NCI-H146 treated with DMSO at 0.1 percent for 48 hours (cell line): ENCODE measurements at regions not wholly inside any gene's neighbourhood (a gene's known extent, or its start where the extent isn't known, plus 50 kb on each side); places are given as distances from the start of the nearest gene placed in this dataset.

Source experiments
- DNase-seq: peaks from one replicate; lab custom pipeline; 2025; ENCODE audit not compliant: unreplicated experiment; lab: John Stamatoyannopoulos, UW

DNA sequence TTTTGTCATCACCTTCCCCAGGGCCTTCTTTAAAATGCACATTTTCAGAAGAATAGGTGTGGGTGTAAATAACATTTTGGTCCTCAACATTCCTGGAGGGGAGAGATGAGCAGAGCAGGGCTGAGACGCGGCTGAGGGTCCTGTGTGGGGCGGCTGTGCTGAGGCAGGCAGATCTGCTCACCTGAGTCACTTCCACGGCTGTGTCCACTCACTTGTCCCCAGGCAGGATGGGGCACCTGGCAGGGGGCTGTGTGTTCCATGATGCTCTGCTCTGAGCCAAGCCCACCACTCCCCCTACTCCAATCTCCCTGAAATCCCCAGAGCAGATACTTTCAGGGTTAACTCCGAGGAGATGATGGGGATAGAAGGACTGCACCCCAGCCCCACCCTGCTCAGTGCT lies 93.8 kb downstream of the GLRX3 start:
- no peak for DNase-seq

DNA sequence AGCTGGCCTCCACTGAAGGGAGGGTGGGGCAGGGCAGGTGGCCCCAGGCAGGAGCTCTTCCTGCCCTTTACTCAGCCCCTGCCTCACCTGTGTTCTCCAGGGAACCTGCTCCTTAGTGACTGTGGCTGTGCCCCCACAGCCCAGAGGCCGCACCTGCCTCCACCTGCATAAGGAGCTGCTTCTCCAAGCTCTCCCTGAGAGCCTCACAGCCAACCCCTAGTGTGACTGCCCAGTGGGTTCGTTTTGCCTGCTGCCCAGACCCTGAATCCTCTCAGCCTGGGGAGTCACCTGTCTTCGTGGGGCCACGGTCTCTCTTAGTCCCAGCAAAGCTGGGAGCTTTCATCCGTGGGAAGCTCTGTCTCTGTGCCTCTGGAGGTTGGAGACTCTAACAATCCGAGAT lies 94.4 kb downstream of the GLRX3 start:
- DNase-seq = no peak

DNA sequence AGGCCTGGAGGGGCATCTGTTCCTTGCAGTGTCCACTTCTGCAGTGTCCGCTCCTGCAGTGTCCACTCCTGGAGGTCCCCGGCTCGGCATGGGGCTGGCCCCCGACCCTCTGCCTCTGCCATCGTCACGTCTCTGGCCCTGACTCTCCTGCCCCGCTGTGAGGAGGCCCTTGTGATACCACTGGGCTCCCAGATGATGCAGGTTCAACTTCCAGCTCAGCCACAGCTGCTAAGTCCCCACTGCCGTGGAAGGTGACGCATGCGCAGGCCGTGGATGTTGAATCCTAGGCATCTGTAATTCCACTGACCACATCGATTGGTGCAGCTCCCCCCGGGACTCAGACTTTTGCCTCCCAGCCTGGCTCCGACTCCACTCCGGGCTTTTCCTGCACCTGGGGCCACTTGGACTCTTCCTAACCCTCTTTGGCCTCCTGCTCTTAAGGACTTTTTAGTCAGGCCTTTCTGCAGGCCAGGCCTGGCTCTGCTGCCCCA lies 95.1 kb downstream of the GLRX3 start:
- DNase-seq = no peak

DNA sequence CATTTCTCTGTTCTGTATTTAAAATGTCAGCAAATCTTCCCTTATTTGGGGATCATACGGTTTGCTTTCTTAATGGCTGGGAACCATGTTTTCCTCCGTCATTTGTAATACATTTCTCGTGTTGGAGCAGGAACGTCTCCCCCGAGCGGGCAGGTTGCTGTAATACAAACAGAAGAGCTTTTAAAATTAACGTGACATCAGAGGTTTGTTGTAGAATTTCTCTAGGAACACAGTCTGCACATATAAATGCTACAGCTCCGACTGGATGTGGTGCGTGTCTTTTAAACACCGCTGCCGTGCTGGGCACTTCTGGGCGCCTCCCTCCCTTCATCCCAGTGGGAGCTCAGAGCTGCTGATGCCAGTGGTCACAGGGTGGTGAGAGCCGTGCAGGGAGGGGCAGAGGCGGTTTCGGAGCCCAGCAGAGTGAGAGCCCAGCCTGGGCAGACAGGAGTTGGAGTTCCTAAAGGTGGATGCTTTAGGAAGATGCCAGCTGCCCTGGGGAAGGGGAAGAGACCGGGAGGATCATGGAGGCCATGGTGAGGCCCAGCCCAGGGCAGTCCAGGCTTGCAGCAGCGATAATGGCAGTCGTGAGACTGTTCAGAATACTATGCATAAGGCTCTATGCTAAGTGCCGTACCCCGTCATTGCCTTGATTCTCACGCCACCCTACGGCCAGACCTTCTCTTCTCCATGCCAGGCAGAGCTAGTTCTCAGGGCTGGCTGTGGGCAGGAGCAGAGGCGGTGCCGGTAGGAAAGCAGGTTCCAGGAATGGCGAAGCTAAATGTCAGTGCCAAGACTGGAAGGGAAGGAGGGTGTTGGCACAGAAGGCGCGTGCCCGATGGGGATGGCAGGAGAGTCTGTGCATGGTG lies 96.2 kb downstream of the GLRX3 start:
- DNase-seq = no peak

DNA sequence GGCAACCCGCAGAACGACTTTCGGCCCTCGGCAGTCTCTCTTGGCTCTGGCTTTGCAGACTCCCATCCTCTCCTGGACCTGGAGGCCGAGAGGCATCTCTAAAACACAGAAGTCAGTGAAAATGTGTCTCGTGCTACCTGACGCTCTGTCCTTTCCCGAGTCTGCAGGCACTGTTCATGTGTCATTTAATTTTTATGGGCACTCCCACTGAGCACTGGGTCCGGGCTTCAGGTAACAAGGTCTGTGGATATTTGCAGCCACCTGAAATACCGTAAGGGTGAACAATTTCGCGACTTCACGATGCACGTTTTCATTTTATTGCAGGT lies 96.8 kb downstream of the GLRX3 start:
- DNase-seq = no peak

DNA sequence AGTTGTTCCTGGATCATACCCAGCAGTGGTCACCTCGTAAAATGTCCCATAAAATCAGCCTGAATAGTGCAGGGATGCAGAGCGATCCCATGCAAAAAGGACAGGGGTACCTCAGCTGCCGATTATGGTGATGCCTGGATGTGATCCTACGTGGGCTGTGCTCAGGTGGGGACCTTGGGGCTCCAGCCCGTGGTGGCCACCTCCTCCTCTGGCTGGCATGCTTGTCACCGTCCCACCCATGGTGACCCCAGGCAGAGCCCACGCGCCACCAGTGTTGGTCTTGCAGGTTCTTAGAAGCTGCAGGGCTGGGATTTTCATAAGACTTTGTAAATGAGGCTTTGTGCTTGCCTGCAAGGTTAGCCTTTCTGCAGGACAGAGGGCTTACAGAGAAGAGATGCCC lies 97.2 kb downstream of the GLRX3 start:
- DNase-seq = no peak

DNA sequence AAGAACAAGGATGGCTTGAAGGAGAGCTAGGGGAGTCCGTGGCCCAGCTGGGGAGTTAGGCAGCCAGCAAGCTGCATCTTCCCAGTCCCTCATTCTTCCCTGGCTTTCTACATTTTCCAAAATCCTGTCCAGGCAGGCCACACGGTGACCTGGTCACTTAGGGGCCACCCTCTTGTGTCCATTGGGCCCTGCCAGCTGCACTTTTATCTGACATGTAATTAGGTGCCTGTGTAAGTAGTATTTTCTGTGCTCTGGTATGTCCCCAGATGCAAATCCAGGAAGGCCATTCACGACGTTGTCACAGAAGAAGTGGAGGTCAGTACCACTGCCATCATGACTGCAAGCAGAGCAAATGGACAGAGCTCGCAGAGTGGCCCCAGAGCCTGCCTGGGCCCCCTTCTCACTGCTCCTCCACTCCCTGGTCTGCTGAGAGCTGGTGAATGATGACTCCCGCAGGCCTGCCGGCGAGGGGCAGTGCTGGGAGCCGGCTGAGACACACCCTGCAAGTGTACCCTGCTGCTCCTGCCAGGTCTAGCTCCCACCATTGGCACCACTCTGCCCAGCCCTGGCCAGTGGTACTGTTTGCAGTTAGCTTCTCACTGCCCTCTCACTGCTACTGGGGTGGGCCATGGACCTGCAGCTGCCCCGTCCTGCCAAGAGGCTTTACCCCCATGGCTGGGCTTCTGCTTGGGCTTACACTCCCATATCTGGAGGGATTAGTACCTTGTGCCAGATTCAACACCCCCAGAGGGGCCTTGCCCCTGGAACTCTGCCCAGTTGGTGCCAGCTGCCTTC lies 98.2 kb downstream of the GLRX3 start:
- no peak for DNase-seq

DNA sequence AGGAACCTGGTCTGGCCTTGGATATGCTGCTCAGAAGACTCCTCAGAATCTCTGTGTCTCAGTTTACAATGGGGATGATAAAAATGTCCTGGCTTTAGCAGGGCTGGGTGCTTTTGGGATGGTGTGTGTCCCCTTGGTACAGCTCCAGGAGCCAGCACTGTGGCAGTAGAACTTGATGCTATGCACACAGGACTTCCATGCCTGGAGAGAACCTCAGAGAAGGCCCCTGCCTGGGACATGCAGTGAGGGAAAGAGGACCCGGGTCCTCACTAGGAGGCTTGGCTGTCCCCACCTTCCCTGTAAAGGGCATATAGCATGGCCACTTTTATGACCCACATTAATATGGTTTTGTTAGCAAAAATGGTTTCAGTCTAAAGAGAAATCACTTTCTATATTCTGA lies 100.5 kb downstream of the GLRX3 start:
- DNase-seq = no peak

DNA sequence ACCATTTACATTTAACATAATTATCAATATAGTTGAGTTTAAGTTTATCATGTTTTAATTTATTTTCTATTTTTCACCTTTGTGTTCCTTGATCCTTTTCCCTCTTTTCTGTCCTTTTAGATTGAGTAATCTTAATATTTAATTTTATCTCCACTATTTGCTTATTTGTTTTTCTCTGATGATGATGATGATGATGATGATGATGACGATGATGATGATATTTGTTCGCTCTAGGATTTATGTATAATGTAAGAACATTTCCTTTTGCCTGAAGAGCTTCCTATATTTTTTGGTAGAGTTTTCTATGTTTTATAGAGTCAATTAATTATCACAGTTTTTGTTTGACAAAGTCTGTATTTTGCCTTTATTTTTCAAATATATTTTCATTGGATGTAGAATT lies 104.2 kb downstream of the GLRX3 start:
- DNase-seq = no peak

DNA sequence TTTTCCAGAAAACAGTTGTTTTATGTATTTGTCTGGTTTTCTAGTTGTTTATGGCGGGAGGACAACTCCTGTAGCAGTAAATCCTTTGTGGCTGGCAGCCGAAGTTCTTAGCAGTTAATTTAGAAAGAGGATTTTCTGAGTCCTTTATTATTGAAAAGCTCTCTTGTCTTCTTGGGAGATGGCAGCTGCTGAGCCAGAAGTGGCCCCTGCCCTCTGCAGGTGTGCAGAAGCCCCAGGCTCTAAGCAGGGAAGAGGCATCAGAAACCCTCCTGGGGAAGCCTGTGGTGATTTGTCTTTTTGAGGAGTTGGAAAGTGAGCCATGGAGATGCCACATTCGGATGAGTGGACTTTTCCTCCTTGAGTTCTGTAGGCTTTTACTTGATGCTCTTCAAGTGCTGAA lies 106.3 kb downstream of the GLRX3 start:
- no peak for DNase-seq

DNA sequence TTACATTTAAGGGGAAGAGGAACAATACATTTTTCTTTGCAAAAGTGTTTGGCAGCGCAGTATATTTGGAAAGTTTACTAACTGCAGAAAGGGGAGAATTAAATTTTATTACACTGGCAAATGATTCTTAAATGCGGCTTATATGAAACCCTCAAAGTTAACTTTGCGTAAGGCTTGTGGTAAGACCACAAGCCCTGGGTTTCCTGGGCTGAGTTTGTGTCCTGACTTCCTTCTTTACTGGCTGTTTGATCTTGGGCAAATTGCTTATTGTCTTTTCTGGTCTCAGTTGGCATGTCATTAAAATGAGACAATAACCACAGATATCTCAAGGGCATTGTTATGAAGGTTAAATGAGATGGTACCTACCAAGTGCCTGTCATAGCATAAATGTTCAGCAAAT lies 106.8 kb downstream of the GLRX3 start:
- no peak for DNase-seq

DNA sequence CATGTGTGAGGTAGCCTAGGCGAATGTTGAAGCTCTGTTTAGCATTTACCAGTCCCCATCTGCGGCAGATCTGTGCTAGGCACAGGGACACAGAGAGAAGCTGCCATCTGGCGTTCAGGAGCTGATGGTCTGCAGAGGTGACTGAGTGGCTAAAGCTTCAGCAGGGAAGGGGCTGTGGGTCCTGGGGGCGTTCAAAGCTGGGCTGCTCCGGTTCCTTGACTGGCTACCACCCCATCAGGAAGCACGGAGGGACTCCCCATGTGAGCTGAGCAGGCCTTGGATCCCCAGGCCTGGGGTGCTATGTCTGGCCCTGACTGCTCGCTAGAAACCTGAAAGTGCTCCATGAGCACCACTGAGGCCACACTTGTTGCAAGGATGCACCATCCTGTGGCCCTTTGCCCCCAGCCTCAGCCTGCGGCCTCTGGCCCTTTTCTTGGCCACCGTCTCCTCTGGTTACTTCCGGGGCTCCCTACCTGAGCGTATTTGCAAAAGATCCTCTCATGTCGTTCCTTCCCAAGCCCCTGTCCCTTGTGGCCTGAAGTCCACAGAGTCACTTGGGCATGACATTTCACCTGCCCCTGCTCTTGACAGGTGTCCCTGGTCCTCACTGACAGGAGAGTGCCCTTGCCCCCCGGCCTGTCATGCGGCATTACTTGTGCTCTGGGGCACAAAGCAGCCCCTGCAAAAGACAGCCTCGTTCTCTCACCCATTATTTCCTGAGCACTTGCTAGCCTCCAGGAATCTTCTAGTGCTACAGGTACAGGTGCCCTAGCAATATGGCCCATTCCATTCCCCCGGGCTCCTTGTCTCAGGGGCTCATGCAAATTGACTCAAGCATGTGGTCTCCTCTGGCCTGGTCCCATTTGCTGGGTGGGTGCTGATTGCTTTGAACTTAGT lies 108.1 kb downstream of the GLRX3 start:
- no peak for DNase-seq

DNA sequence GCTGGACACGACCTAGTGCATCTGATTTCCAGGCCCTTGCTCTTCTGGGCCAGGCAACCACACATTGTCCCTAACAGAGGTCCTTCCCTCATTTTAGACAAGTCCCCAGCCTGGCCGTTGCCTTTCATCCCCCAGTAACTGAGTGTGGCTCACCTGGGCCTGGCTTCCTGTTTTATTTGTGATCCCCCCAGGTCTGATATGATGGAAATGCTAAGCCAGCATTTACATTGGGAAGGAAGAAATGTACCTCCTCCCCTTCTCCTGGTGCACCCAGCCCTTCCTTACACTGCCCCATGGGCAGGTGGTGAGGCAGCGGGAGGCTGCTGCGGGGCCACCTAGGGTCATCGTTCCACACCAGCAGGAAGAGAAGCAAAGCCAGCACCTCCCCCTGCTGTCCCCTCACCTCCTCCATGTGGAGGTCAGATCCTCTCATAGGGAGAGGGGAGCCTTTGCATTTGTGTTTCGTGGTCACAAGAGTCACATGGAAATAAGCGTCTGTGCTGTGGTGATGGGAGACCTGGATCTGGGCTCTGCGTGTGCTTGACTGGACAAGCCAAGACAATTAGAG lies 108.8 kb downstream of the GLRX3 start:
- no peak for DNase-seq

DNA sequence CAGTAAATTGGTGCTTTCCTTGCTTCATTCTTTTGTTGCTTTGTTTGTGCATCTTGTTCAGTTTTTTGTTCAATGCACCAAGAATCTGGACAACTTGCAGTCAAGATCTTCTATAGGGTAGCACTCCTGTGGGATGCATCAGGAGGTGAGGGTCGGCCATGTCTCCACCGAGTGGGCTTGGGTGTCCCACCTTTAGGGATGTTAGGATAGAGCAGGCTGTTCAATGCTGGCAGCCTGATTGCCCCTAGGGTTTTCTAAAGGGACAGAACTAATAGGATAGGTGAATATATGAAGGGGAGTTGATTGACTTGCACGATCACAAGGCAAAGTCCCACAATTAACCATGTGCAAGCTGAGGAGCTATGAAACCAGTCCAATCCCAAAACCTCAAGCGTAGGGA lies 109.9 kb downstream of the GLRX3 start:
- no peak for DNase-seq

DNA sequence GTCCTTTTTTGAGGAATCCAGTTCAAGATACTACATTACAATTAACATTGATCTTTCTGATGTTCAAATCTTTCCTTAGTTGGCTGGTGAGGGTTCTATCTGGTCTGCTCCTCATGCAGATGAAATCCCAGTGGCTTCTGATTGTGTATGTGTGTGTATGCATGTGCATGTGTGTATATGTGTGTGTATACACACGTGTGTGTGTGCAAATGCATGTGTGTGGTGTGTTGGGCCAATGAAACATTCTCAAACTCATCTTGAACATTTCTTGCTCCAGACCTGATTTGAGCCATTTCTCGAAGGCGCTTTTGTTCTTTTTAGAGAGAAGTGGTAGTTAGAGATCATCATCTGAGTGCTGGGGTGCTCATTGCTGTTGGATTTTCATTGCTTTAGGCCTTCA lies 113.9 kb downstream of the GLRX3 start:
- DNase-seq = no peak

DNA sequence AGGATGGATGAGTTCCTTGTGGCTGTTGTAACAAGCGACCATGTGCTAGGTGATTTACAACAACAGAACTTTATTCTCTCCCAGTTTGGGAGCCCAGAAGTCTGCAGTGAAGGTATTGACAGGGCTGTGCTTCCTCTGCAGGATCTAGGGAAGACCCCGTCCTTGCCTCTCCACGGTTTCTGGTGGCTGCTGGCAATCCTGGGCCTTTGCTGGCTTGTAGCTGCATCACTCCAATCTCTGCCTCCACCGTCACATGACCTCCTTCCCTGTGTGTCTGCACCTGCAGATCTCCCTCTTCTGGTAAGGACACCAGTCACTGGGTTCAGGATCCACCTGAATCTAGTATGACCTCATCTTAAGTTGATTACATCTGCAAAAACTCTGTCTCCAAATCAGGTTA lies 115.6 kb downstream of the GLRX3 start:
- no peak for DNase-seq

DNA sequence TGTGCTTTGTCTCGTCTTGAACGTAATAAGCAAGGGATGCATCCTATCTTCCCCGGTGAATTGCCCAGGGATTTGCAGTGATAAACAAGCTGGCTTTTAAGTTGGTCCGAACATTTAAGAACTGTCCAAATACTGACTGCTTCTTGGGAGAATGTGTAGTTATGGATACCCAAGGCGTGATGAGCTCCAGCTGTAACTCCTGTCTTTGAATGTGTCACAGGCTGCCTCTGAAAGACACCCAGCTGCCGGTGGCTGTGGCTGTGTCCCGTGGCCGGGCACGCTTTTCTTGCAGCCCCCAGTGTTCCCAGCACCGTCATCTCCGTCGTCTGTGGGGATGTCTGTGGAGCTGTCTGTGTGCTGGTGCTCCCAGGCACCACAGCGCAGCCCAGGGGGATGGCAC lies 118.1 kb downstream of the GLRX3 start:
- DNase-seq = no peak

DNA sequence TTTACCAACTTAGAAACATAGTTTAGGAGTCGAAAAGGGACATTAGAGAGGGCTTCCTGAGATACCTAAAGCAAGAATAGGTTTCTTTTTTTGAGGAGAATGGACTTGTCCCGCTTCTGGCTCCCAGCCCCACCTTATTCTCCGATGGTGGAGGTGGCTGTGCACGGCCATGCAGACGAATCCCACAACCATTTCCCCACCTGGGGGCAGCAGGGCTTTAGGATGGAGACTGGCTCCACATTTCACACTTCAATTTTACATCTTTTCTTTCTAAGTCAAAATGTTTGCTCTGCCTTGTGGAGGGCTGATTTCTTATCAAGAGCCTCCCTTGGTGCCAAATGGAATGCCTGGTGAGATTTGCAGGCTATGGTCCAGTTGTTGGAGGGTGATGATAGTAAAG lies 118.5 kb downstream of the GLRX3 start:
- no peak for DNase-seq

DNA sequence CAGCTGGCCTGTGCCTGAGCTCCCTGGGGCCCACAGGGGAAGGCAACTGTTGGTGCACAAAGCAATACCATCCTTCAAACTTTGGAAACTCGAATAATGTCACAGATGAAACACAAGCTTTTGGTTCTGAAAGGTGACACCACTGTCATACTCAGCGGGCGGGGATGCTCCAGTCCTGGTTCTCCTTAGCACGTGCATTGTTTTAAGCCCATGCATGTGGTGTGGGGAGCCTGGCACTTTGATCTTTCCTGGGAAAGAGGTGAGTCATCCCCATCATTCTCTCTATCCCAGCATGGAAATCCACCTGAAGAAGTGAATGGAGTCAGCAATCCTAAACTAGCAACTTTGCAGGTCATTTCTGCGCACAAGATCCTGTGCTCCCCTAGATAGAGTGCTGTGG lies 119.6 kb downstream of the GLRX3 start:
- no peak for DNase-seq

DNA sequence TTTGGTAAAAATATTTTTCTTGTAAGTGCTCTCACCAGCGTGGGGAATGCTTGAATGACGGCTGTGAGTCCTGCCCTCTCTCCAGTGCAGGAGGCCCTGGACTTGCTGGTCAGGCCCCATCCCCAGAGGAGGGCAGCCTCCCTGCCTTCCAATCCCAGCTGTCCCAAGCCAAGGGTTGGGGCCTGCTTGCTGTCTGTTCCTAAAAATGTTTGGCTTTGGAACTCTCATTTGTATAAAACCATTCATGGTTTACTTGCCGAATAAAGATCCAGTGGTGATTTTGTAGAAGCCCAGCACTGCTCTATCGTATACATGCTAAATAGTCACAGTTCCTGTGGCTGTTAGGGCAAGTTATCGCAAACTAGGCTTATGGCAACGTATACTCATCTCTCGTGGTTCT lies 121.7 kb downstream of the GLRX3 start:
- DNase-seq = no peak

DNA sequence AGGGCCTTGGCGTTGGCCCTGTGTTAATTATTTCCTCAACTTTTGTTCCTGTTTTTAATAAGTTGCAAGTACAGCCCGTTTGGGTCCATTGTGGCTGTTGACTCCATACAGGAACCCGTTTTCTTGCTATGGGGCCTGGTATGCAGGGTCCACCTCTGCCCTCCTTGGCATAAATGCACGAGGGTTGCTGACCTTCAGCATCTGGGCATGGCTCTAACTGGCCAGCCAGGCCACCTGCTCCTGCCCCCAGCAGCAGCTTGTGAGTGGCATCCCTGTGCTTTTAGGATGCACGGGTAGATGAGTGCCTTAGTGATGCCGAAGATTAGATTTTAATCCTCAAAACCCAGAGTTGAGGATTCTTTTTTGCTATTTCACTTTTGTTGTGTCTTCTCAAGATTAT lies 123.2 kb downstream of the GLRX3 start:
- no peak for DNase-seq
